Stimulated activated naive CD8-positive, alpha-beta T cell treated with anti-CD3 and anti-CD28 coated beads, Interleukin-15, Interleukin-2, amounts not matched to agents 100 ng/mL and 50 ng/mL, for 24 hours (primary cell): ENCODE measurements at regions not wholly inside any gene's neighbourhood (a gene's known extent, or its start where the extent isn't known, plus 50 kb on each side); places are given as distances from the start of the nearest gene placed in this dataset.

Experiments
- H3K27ac Mint-ChIP-seq: one replicate; pipeline ENCODE4 v1.8.0; 2021; ENCODE audit warnings: mild to moderate bottlenecking, mixed read lengths
- H3K27me3 Mint-ChIP-seq: one replicate; pipeline ENCODE4 v1.8.0; 2021; ENCODE audit warnings: mixed read lengths
- H3K36me3 Mint-ChIP-seq: one replicate; pipeline ENCODE4 v1.8.0; 2021; ENCODE audit warnings: low read depth, mixed read lengths
- H3K4me1 Mint-ChIP-seq: one replicate; pipeline ENCODE4 v1.8.0; 2021; ENCODE audit warnings: low read depth, mixed read lengths
- H3K4me3 Mint-ChIP-seq: one replicate; pipeline ENCODE4 v1.8.0; 2021; ENCODE audit warnings: mild to moderate bottlenecking, mixed read lengths
- H3K9me3 Mint-ChIP-seq: one replicate; pipeline ENCODE4 v1.8.0; 2021; ENCODE audit warnings: mixed read lengths

DNA sequence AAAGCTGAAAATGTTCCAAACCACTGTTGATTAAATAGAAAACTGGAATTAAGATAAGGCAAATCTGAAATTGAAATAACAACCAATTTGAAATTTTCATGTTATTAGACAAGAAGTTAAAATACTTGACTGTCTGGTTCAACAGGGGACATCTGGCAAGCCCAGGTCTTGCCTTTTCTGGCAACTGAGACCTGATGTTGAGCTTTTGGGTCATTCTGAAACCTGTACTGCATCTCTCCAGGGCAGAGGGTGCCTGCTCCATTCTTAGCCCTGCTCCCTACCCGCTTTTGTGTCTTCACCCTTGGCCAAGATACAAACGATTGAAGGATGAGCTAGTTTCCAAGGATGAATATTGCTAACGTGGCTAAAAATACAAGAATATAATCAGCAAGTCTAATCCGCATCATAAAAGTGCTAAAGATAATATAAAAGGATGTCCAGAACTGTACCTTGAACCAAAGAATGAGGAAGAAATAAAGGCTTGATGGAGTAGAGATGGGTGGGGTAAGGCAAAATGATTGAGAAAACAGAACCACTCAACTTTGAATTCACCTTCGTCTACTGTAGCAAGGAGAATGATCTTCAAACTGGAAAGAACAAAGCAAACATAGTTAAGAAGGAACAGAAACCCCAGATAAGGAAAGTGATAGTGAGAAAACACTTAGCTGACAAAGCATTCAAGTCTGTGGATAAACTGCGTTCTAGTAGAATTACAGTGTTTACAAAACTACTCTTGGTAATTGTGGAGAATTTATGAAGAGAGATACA lies 109.8 kb upstream of the MAN1A1 start:
- no peak overlapping the region for H3K4me3 Mint-ChIP-seq
- no peaks in the 10 kb centered on the region for H3K27me3 Mint-ChIP-seq
- H3K9me3 Mint-ChIP-seq: peaks cover 5% of the 10 kb centered on the region
- no peaks in the 10 kb centered on the region for H3K36me3 Mint-ChIP-seq
- H3K27ac Mint-ChIP-seq: no peak overlapping the region
- peaks cover 14% of the 10 kb centered on the region for H3K4me1 Mint-ChIP-seq

DNA sequence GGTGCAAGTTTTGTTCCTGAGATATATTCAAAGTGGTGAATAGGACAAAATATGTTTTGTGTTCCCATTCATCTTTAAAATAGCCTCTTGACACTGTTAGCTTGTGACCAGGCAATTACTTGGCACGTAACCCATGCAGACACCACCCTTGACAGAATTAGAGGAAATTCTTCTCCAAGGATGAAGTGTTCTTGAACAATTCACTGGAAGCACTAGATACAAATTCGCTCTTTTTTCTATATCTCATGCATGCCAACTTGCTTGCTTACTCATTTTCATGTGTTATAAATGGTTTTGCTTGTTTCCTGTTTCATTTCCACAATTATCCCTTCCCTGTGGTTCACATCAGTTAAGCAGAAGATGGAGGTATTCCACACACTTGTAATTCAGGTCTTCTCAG lies 105.2 kb upstream of the MAN1A1 start:
- H3K27me3 Mint-ChIP-seq: no peaks in the 10 kb centered on the region
- no peaks in the 10 kb centered on the region for H3K9me3 Mint-ChIP-seq
- H3K36me3 Mint-ChIP-seq: no peaks in the 10 kb centered on the region
- no peak overlapping the region for H3K4me3 Mint-ChIP-seq
- no peak overlapping the region for H3K27ac Mint-ChIP-seq
- no peaks in the 10 kb centered on the region for H3K4me1 Mint-ChIP-seq

DNA sequence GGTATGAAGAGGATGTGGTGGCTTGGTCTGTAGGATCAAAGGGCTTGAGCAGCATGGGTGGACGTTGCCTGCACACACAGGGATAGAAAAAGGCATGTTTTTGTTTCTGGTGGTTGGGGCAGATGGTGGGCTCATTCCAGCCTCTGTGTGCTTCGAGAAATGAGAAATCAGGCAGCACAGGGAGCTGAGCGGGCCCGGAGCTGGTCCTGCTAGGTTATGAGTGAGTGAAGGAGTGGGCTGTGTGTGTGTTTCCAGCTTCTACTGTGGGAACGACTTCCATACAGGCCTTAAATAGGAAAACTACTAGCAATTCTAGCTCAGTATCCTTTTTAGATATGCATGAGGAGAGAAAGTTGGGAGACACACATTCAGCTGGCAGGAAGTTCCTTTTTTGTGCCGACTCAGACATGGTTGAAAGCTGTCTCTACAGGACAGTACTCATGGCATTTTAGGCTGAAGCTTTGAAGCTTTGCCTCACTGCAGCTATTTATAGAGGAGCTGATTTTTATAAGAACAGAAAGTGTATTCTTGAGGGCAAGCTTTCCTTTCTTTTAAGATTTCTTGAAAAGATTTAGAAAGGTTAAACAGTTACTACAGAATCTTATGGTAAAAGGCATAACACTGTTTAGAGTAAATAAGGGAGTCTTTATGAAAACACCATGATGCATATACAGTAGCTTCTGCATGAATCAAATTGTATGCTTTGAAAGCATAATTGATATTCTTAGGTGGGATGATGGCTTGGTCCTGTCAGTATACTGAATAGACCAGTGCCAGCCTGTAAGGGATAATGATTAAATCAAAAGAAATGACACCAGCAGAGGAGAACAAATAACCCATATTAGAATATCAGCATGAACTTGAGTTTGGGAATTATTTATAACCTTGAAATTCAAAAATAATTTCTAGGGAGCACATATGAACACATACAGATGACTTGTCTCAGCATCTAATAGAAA lies 104.0 kb upstream of the MAN1A1 start:
- H3K9me3 Mint-ChIP-seq: no peaks in the 10 kb centered on the region
- H3K27me3 Mint-ChIP-seq: no peaks in the 10 kb centered on the region
- H3K36me3 Mint-ChIP-seq: no peaks in the 10 kb centered on the region
- H3K27ac Mint-ChIP-seq: no peak overlapping the region
- H3K4me3 Mint-ChIP-seq: no peak overlapping the region
- H3K4me1 Mint-ChIP-seq: no peaks in the 10 kb centered on the region

DNA sequence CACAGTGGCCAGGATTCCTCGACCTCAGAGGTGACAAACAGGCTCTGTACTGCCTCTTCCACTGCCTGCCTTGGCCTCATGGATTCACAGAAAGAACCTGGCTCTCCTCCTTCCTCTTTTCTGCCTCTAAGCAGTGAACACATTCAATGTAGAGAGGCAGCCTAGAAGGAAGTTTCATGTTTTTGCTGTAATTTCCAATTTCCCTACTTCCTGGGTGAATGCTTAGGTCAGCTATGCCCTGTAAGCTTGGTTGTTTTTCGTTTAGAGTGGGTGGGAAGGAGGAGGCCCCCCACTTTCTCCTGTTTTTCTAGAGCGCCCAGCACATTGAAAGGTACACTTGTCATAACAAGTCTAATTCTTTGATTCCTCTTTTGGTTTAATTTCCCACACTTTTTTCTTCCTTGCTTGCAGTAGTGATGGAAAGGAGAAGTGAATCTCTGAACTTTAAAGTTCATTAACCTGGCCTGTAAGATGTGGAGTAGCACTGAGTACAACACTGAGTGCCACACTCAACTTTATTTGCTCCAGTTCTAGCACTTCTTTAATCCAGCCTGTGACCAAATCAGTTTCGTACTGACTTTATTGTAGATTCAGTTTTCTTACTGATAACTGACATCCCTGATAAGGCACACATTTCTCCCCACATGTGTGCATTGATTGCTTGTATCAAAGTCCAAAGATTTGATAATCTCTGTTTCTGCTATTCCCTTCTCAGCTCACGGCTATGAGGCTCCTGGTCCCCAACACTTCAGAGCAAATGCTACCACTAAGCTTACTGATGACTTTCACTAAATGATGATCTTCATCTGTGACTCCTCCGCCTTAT lies 100.0 kb upstream of the MAN1A1 start:
- no peak overlapping the region for H3K27ac Mint-ChIP-seq
- peaks cover 15% of the 10 kb centered on the region for H3K4me1 Mint-ChIP-seq
- no peaks in the 10 kb centered on the region for H3K9me3 Mint-ChIP-seq
- H3K4me3 Mint-ChIP-seq: no peak overlapping the region
- H3K36me3 Mint-ChIP-seq: no peaks in the 10 kb centered on the region
- no peaks in the 10 kb centered on the region for H3K27me3 Mint-ChIP-seq

DNA sequence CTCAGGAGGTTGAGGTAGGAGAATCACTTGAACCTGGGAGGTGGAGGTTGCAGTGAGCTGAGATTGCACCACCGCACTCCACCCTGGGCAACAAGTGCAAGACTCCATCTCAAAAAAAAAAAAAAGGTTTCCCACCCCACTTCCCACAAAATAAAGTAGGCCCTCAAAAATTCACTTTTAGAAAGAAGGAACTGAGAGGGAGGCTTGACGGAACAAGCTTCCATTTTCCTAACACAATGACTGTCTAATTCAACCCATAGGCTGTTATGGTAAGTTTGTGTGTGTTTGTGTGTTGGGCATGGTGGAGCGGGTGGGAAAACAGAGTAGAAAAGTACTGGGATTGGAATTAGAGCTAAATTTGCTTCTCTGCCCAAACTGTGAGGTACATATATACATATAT lies 98.4 kb upstream of the MAN1A1 start:
- H3K4me1 Mint-ChIP-seq: peaks cover 26% of the 10 kb centered on the region
- no peaks in the 10 kb centered on the region for H3K9me3 Mint-ChIP-seq
- H3K36me3 Mint-ChIP-seq: no peaks in the 10 kb centered on the region
- no peaks in the 10 kb centered on the region for H3K27me3 Mint-ChIP-seq
- H3K27ac Mint-ChIP-seq: no peak overlapping the region
- no peak overlapping the region for H3K4me3 Mint-ChIP-seq

DNA sequence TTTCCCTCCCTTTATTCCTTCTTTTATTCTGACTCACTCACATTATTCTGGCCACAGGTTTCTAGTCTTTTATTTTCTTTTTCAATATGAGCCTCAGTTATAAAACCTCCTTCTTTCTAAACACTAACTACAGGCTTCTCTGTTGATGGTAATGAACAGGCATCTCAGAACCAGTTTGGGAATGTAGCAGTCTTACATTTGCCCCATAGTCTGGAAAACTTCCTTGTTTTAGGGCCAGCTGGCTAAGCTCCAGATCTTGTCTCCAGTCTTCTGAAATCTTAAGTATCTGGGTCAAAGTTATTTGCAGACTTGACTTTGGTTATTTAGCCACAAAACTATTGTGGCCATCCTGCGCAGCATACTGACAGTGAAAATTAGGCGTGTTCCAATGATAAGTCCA lies 97.0 kb upstream of the MAN1A1 start:
- no peak overlapping the region for H3K27ac Mint-ChIP-seq
- H3K36me3 Mint-ChIP-seq: no peaks in the 10 kb centered on the region
- H3K9me3 Mint-ChIP-seq: no peaks in the 10 kb centered on the region
- H3K4me1 Mint-ChIP-seq: peaks cover 29% of the 10 kb centered on the region
- no peaks in the 10 kb centered on the region for H3K27me3 Mint-ChIP-seq
- H3K4me3 Mint-ChIP-seq: no peak overlapping the region

DNA sequence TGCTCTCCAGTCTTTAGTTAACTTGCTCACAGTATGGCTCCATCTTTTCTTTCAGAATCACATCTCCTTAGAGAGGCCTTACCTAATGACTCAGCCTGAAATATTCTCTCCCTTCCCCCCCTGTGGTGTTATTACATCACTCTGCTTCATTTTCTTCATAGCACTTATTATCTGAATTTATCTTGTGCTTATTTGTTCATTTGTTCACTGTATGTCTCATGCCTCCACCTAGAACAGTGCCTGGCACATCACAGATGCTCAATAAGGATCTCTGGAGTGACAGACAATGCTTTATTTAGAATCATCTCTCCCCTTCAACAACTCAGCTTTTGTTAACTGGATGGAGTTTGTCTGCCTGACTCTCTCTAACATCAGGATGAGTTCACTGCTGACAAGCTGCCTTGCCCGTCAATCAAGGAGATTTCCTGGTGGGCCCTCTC lies 96.6 kb upstream of the MAN1A1 start:
- Mint-ChIP-seq H3K9me3 (no peaks in the 10 kb centered on the region), H3K4me3 (no peak overlapping the region), H3K27me3 (no peaks in the 10 kb centered on the region), H3K36me3 (no peaks in the 10 kb centered on the region), H3K4me1 (peaks cover 29% of the 10 kb centered on the region), H3K27ac (peak overlapping the region; percentile 4)

DNA sequence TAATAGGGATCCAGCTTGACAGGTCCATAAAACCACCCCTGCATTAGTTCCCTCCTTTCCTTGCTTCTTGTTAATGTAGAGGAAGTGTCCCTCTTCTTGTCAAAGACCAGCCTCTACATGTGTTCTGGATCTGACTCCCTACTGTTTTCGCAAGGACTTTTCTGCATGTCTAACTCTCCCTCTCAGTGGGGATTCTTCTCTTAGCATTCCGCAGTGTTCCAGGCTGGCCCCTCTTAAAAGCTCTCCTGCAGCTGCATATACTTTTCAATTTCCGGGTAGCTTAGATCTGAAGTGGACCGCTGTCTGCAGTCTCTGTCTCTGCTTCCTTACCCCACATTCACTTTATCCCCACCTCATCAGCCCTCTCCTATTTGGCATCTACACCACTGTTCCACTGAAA lies 96.1 kb upstream of the MAN1A1 start:
- H3K27ac Mint-ChIP-seq: peak overlapping the region; percentile 4
- no peaks in the 10 kb centered on the region for H3K9me3 Mint-ChIP-seq
- no peaks in the 10 kb centered on the region for H3K27me3 Mint-ChIP-seq
- no peak overlapping the region for H3K4me3 Mint-ChIP-seq
- no peaks in the 10 kb centered on the region for H3K36me3 Mint-ChIP-seq
- H3K4me1 Mint-ChIP-seq: peaks cover 29% of the 10 kb centered on the region

DNA sequence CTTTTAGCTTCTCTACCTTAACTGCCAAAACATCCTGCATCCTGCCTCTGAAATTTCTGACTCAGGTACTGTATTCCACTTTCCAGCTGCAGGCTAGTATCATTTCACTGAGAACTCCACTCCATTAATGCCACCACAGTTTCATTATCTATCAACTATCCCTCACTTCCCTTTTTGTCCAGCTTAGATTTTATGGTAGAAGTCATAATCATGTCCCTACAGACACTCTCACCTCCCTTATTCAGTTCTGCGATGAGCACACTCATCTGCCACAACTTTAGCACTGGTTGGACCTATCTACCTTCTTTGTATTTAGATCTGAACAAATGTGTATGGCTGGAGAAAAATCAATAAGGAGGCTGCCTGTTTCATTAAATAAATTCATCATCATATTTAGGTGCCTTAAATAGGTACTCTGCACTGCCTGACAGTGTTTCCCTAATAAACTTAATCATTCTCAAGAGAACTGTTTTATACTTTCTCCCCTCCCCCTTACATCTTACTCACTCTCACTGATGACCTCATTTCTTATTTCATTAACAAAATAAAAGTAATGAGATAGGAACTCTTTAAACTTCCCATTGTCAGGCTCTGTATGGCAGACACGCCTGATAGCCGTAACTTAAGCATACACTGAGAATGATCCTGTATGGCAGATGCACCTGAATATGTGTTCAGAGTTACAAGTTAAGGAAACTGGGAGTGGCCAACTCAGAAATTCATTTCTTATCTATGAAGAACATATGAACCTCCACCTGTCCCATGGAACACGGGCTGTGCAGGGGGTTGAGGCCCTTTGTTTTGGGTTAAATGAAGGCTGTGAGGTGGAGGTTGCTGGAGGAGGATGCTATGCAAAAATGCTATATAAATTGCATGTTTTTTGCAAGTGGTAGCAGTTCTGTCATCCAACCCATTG lies 95.3 kb upstream of the MAN1A1 start:
- no peaks in the 10 kb centered on the region for H3K9me3 Mint-ChIP-seq
- no peak overlapping the region for H3K4me3 Mint-ChIP-seq
- H3K27me3 Mint-ChIP-seq: no peaks in the 10 kb centered on the region
- H3K4me1 Mint-ChIP-seq: peaks cover 29% of the 10 kb centered on the region
- H3K36me3 Mint-ChIP-seq: no peaks in the 10 kb centered on the region
- no peak overlapping the region for H3K27ac Mint-ChIP-seq

DNA sequence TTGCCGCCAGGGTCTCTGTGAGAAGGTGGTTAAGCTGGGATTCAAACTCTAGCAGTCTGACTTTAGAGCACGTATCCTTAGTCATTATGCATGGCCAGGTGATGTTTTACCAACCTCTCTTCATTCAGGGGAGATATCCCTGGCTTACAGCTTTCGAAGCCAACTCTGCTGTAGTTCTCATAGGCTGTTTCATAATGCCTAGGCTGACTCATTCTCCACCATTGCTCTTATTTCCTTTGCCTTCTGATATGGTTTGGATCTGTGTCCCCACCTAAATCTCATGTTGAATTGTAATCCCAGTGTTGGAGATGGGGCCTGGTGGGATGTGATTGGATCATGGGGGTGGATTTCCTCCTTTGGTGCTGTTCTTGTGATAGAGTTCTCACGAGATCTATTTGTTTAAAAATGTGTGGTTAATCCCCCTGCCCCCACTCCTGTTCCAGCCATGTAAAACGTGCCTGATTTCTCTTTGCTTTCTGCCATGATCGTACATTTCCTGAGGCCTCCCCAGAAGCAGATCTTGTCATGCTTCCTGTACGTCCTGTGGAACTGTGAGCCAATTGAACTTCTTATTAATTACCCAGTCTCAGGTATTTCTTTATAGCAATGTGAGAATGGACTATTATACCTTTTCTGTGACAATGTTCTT lies 94.6 kb upstream of the MAN1A1 start:
- no peaks in the 10 kb centered on the region for H3K27me3 Mint-ChIP-seq
- H3K27ac Mint-ChIP-seq: no peak overlapping the region
- H3K36me3 Mint-ChIP-seq: no peaks in the 10 kb centered on the region
- H3K4me1 Mint-ChIP-seq: peaks cover 29% of the 10 kb centered on the region
- no peaks in the 10 kb centered on the region for H3K9me3 Mint-ChIP-seq
- H3K4me3 Mint-ChIP-seq: no peak overlapping the region

DNA sequence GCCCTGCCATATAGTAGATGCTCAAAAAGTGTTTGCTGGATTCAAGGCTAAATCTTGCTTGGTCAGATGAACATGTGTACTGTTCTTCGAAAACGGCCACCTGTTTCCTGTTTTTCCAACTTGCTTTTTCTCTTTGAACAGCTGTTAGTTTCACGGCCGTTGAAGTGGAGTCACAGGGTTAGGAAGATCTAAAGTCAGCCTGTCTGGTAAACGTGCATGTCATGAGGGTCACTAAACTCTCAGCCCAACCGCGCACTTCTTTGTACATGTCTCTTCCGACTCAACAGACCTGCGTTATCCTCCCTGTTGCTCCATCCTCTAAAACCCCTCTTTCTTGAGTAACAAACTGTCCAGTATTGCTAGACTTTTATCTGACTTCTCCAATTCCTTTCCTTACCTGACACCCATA lies 93.2 kb upstream of the MAN1A1 start:
- H3K4me1 Mint-ChIP-seq: peaks cover 29% of the 10 kb centered on the region
- no peaks in the 10 kb centered on the region for H3K9me3 Mint-ChIP-seq
- H3K36me3 Mint-ChIP-seq: no peaks in the 10 kb centered on the region
- no peak overlapping the region for H3K4me3 Mint-ChIP-seq
- H3K27ac Mint-ChIP-seq: no peak overlapping the region
- H3K27me3 Mint-ChIP-seq: no peaks in the 10 kb centered on the region

DNA sequence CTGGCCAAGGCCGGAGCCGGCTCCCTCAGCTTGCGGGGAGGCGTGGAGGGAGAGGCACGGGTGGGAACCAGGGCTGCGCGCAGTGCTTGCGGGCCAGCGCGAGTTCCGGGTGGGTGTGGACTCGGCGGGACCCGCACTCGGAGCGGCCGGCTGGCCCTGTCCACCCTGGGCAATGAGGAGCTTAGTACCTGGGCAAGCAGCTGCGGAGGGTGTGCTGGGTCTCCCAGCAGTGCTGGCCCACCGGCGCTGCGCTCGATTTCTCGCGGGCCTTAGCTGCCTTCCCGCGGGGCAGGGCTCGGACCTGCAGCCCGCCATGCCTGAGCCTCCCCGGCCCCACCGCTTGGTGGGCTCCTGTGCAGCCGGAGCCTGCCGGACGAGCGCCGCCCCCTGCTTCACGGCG lies 91.4 kb upstream of the MAN1A1 start:
- H3K27ac Mint-ChIP-seq: no peak overlapping the region
- H3K27me3 Mint-ChIP-seq: no peaks in the 10 kb centered on the region
- peaks cover 21% of the 10 kb centered on the region for H3K4me1 Mint-ChIP-seq
- H3K36me3 Mint-ChIP-seq: no peaks in the 10 kb centered on the region
- H3K4me3 Mint-ChIP-seq: no peak overlapping the region
- H3K9me3 Mint-ChIP-seq: no peaks in the 10 kb centered on the region

DNA sequence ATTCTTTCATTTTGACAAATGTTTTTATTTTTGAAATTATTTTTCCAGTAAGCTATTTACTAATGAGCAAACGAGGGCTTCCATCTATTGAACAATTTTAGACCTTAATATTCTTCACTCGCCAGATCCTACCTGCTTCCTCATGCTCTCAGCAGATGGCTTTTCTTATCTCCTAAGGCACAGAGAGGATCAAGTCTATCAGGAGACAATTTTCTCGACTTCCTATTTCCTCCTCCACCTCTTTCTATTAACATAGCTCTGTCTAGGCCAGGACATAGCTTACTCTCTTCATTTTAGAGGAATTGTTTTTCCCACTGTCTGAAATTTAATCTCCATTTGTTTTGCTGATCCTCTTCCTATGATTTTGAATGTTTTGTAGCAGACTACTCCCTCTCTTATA lies 87.0 kb upstream of the MAN1A1 start:
- Mint-ChIP-seq H3K4me3 (no peak overlapping the region), H3K27ac (no peak overlapping the region), H3K4me1 (no peaks in the 10 kb centered on the region), H3K36me3 (no peaks in the 10 kb centered on the region), H3K27me3 (no peaks in the 10 kb centered on the region), H3K9me3 (no peaks in the 10 kb centered on the region)

DNA sequence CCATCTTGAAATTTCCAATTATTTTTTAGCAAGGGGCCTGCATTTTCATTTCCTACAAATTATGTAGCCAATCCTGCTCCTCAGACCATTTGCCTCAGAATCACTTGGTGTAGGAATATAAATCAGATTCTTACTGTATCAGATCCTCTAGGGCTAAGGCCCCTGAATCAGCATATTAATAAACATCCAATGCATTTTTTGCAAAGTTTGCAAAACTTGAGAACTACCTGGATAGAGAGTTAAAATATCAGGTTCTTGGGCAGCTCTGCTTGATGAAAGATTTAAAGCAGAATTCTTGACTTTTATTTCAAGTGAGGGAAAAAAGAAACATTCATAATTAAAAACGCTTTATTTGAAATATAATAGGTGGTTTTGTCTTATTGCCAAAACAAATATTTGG lies 82.2 kb upstream of the MAN1A1 start:
- no peak overlapping the region for H3K4me3 Mint-ChIP-seq
- H3K27ac Mint-ChIP-seq: no peak overlapping the region
- H3K9me3 Mint-ChIP-seq: no peaks in the 10 kb centered on the region
- H3K27me3 Mint-ChIP-seq: no peaks in the 10 kb centered on the region
- H3K4me1 Mint-ChIP-seq: no peaks in the 10 kb centered on the region
- no peaks in the 10 kb centered on the region for H3K36me3 Mint-ChIP-seq
